Neural cell (in vitro differentiated cells): ENCODE measurements at regions not wholly inside any gene's neighbourhood (a gene's known extent, or its start where the extent isn't known, plus 50 kb on each side); places are given as distances from the start of the nearest gene placed in this dataset.

ENCODE experiments used
- H2AFZ ChIP-seq: fragments of 200-600, 300-800 bp; sonication (generic), shearing (Covaris generic); 2 replicates; pipeline ENCODE4 v1.6.0; 2014; ENCODE audit warnings: low read depth, mild to moderate bottlenecking, antibody characterized with exemption, low read length, moderate library complexity
- H3F3A ChIP-seq: fragments of 200-600 bp; shearing (Covaris generic); 2 replicates; pipeline ENCODE4 v1.6.1; 2016; ENCODE audit warnings: mild to moderate bottlenecking, moderate library complexity, mixed read lengths, antibody characterized with exemption, low read length; ENCODE audit not compliant: insufficient read depth, poor library complexity, severe bottlenecking
- H3K27ac ChIP-seq: fragments of 200-600, 300-800 bp; sonication (generic), shearing (Covaris generic); 2 replicates; pipeline ENCODE4 v1.5.1; 2014; ENCODE audit warnings: mild to moderate bottlenecking, low read length, moderate library complexity
- H3K27me3 ChIP-seq: fragments of 300-800, 200-600 bp; sonication (generic), shearing (Covaris generic); 2 replicates; pipeline ENCODE4 v1.6.0; 2014; ENCODE audit warnings: mild to moderate bottlenecking, low read depth, low read length, moderate library complexity; ENCODE audit not compliant: insufficient read depth
- H3K36me3 ChIP-seq: fragments of 300-800, 200-600 bp; sonication (generic), shearing (Covaris generic); 2 replicates; pipeline ENCODE4 v1.5.1; 2014; ENCODE audit warnings: mild to moderate bottlenecking, antibody characterized with exemption, low read length, moderate library complexity; ENCODE audit not compliant: insufficient read depth
- H3K4me2 ChIP-seq: fragments of 300-800, 200-600 bp; sonication (generic), shearing (Covaris generic); 2 replicates; pipeline ENCODE4 v1.6.0; 2014; ENCODE audit warnings: mild to moderate bottlenecking, low read length
- H3K4me3 ChIP-seq: fragments of 300-800, 200-600 bp; sonication (generic), shearing (Covaris generic); 2 replicates; pipeline ENCODE4 v1.5.1; 2014; ENCODE audit warnings: mild to moderate bottlenecking, low read length, moderate library complexity
- H3K79me2 ChIP-seq: fragments of 200-600 bp; shearing (Covaris generic); replicated peaks from 2 replicates; pipeline ENCODE4 v1.6.0; 2014; ENCODE audit warnings: mild to moderate bottlenecking, low read length, moderate library complexity; ENCODE audit not compliant: insufficient read depth
- H3K9ac ChIP-seq: fragments of 300-800, 200-600 bp; sonication (generic), shearing (Covaris generic); 2 replicates; pipeline ENCODE4 v1.6.1; 2016; ENCODE audit warnings: mild to moderate bottlenecking, low read length, mixed read lengths
- H3K9me2 ChIP-seq: fragments of 200-600 bp; shearing (Covaris generic); 2 replicates; pipeline ENCODE4 v1.6.1; 2016; ENCODE audit warnings: mild to moderate bottlenecking, low read length, mixed read lengths; ENCODE audit not compliant: insufficient read depth
- H3K9me3 ChIP-seq: fragments of 200-600, 300-800 bp; sonication (generic), shearing (Covaris generic); 2 replicates; pipeline ENCODE4 v1.6.1; 2016; ENCODE audit warnings: mild to moderate bottlenecking, mixed run types, low read length, moderate library complexity, mixed read lengths
- H4K20me1 ChIP-seq: fragments of 200-600 bp; shearing (Covaris generic); 2 replicates; pipeline ENCODE4 v1.6.1; 2016; ENCODE audit warnings: mild to moderate bottlenecking, mixed run types; ENCODE audit not compliant: insufficient read depth
- EP300 ChIP-seq: fragments of 450-650 bp; conservative IDR thresholded peaks from 2 replicates; pipeline ENCODE4 v1.6.1; 2014; ENCODE audit warnings: antibody characterized with exemption, mild to moderate bottlenecking, moderate library complexity; ENCODE audit not compliant: poor library complexity, severe bottlenecking
- EZH2 ChIP-seq: fragments of 200-600, 300-800 bp; shearing (Covaris generic), sonication (generic); IDR thresholded peaks from 2 replicates; pipeline ENCODE4 v1.6.1; 2014; ENCODE audit warnings: antibody characterized with exemption, low read length, borderline replicate concordance, mild to moderate bottlenecking; ENCODE audit not compliant: insufficient read depth, poor library complexity, severe bottlenecking
- MXI1 ChIP-seq: fragments of 450-650 bp; conservative IDR thresholded peaks from 2 replicates; pipeline ENCODE4 v1.6.1; 2014; ENCODE audit warnings: antibody characterized with exemption, mild to moderate bottlenecking; ENCODE audit not compliant: poor library complexity, severe bottlenecking
- POLR2AphosphoS5 ChIP-seq: IDR thresholded peaks from 2 replicates; pipeline ENCODE4 v1.6.1; 2012
- RAD21 ChIP-seq: fragments of 450-650 bp; conservative IDR thresholded peaks from 2 replicates; pipeline ENCODE4 v1.6.1; 2014; ENCODE audit warnings: antibody characterized with exemption, mild to moderate bottlenecking, moderate library complexity
- SMC3 ChIP-seq: fragments of 450-650 bp; conservative IDR thresholded peaks from 2 replicates; pipeline ENCODE4 v1.6.1; 2014; ENCODE audit warnings: antibody characterized with exemption, mild to moderate bottlenecking, moderate library complexity; ENCODE audit not compliant: poor library complexity
- TAF1 ChIP-seq: IDR thresholded peaks from 2 replicates; pipeline ENCODE4 v1.6.1; 2012; ENCODE audit warnings: low read depth
- TF ChIP-seq, protein P1 (sequence below): IDR thresholded peaks from 2 replicates; pipeline ENCODE4 v1.6.1; 2012; ENCODE audit warnings: borderline replicate concordance
- TF ChIP-seq, protein P2 (sequence below): fragments of 450-650 bp; IDR thresholded peaks from 2 replicates; pipeline ENCODE4 v1.5.1; 2014; ENCODE audit warnings: antibody characterized with exemption, mild to moderate bottlenecking, moderate library complexity; ENCODE audit not compliant: poor library complexity, severe bottlenecking

DNA sequence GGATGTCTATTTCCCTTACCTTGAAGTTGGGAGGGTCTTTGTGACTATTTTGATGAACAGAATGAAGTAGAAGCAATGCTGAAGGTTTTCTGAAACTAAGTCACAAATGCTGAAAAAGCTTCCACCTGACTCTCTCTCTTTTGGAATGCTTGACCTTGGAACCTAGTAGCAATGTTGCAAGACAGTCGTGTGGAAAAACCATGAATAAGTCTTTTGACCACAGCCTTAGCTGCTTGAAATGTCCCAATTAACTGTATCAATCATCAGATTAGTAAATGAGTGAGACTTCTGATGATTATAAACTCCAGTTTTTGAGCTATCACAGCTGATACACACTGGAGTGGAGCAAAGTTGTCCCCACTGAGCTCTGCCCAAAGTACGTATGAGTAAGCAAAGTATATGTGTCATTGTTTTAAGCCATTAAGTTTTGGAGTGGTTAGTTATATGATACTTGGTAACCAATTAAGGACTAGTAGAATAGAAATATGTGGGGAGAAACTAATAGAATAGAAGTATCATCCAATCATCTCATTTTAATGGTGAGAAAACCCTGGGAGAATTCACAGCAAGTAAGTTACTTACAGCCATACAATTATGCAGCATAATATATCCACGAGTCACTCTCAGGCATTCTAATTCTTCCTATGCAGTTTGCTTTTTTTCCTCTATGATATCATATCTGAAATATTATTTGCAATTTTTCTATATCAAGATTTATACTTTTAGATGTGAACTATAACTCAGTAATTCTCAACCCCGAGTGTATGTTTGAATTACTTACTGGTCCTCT is 1010.6 kb downstream of the ROBO2 start:
- TF ChIP-seq, protein P1, sequence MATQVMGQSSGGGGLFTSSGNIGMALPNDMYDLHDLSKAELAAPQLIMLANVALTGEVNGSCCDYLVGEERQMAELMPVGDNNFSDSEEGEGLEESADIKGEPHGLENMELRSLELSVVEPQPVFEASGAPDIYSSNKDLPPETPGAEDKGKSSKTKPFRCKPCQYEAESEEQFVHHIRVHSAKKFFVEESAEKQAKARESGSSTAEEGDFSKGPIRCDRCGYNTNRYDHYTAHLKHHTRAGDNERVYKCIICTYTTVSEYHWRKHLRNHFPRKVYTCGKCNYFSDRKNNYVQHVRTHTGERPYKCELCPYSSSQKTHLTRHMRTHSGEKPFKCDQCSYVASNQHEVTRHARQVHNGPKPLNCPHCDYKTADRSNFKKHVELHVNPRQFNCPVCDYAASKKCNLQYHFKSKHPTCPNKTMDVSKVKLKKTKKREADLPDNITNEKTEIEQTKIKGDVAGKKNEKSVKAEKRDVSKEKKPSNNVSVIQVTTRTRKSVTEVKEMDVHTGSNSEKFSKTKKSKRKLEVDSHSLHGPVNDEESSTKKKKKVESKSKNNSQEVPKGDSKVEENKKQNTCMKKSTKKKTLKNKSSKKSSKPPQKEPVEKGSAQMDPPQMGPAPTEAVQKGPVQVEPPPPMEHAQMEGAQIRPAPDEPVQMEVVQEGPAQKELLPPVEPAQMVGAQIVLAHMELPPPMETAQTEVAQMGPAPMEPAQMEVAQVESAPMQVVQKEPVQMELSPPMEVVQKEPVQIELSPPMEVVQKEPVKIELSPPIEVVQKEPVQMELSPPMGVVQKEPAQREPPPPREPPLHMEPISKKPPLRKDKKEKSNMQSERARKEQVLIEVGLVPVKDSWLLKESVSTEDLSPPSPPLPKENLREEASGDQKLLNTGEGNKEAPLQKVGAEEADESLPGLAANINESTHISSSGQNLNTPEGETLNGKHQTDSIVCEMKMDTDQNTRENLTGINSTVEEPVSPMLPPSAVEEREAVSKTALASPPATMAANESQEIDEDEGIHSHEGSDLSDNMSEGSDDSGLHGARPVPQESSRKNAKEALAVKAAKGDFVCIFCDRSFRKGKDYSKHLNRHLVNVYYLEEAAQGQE = no peak
- TF ChIP-seq, protein P2, sequence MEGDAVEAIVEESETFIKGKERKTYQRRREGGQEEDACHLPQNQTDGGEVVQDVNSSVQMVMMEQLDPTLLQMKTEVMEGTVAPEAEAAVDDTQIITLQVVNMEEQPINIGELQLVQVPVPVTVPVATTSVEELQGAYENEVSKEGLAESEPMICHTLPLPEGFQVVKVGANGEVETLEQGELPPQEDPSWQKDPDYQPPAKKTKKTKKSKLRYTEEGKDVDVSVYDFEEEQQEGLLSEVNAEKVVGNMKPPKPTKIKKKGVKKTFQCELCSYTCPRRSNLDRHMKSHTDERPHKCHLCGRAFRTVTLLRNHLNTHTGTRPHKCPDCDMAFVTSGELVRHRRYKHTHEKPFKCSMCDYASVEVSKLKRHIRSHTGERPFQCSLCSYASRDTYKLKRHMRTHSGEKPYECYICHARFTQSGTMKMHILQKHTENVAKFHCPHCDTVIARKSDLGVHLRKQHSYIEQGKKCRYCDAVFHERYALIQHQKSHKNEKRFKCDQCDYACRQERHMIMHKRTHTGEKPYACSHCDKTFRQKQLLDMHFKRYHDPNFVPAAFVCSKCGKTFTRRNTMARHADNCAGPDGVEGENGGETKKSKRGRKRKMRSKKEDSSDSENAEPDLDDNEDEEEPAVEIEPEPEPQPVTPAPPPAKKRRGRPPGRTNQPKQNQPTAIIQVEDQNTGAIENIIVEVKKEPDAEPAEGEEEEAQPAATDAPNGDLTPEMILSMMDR = no peak
- no peak for TF ChIP-seq SMC3
- TF ChIP-seq RAD21 = no peak
- no peak for TF ChIP-seq TAF1
- TF ChIP-seq POLR2AphosphoS5 = no peak
- no peak for TF ChIP-seq EZH2
- no peak for TF ChIP-seq EP300
- no peak for TF ChIP-seq MXI1
- no peaks in the 10 kb centered on the region for H3K9me2 ChIP-seq
- H4K20me1 ChIP-seq = no peaks in the 10 kb centered on the region
- H3K27ac ChIP-seq = no peak overlapping the region
- H3K9ac ChIP-seq = no peak overlapping the region
- H3K9me3 ChIP-seq = no peaks in the 10 kb centered on the region
- H2AFZ ChIP-seq = no peak overlapping the region
- no peaks in the 10 kb centered on the region for H3F3A ChIP-seq
- no peaks in the 10 kb centered on the region for H3K27me3 ChIP-seq
- no peak overlapping the region for H3K4me3 ChIP-seq
- no peaks in the 10 kb centered on the region for H3K79me2 ChIP-seq
- H3K4me2 ChIP-seq = no peak overlapping the region
- no peaks in the 10 kb centered on the region for H3K36me3 ChIP-seq

DNA sequence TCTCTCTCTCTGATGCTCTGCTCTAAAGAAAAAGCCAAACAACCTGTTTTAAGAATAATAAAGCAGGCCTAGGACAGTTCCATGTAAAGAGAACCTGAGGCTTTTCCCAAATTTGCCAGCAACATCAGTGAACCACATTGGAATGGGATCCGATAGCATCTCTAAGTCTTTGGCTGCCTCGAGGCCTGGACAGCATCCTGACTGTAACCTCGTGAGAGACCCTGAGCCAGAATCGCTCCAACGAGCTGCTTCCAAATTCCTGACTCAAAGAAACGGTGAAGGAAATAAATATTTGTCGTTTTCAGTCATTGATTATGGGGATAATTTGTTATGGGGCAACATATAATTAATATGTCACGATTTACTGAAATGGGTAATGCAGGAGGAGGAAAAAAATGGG is 1012.8 kb downstream of the ROBO2 start:
- no peak for TF ChIP-seq MXI1
- TF ChIP-seq, protein P1 = no peak
- TF ChIP-seq SMC3 = no peak
- TF ChIP-seq POLR2AphosphoS5 = no peak
- no peak for TF ChIP-seq EP300
- TF ChIP-seq RAD21 = no peak
- TF ChIP-seq, protein P2 = no peak
- no peak for TF ChIP-seq EZH2
- no peak for TF ChIP-seq TAF1
- Histone ChIP-seq H3K27me3 (no peaks in the 10 kb centered on the region), H2AFZ (no peak overlapping the region), H3F3A (no peaks in the 10 kb centered on the region), H3K9me2 (no peaks in the 10 kb centered on the region), H3K79me2 (no peaks in the 10 kb centered on the region), H3K27ac (no peak overlapping the region), H3K9me3 (no peaks in the 10 kb centered on the region), H3K4me2 (no peak overlapping the region), H3K36me3 (no peaks in the 10 kb centered on the region), H3K4me3 (no peak overlapping the region), H4K20me1 (no peaks in the 10 kb centered on the region), H3K9ac (no peak overlapping the region)
